CD4-positive, CD25-positive, alpha-beta regulatory T cell (primary cell): ENCODE measurements at regions not wholly inside any gene's neighbourhood (a gene's known extent, or its start where the extent isn't known, plus 50 kb on each side); places are given as distances from the start of the nearest gene placed in this dataset.

ENCODE experiments used
- ATAC-seq, 2 donors: fragments of 150-1000 bp; cut with Tn5 transposase; one replicate each; pipeline ENCODE4 v1.10.0; 2021; ENCODE audit warnings: low read depth in 2 of 2, moderate number of reproducible peaks in 2 of 2, moderate library complexity in 1 of 2
- DNase-seq, 3 donors: peaks; one replicate each; pipeline versions ENCODE4 v3.0.0 to v3.0.0-alpha.2; 2012 to 2022; ENCODE audit warnings: mixed read lengths in 1 of 3
- H3K27ac ChIP-seq: one replicate; pipeline ENCODE4 v1.7.0; 2013; ENCODE audit warnings: mild to moderate bottlenecking, low read length; ENCODE audit not compliant: insufficient read depth, poor library complexity, severe bottlenecking
- H3K27me3 ChIP-seq: one replicate; pipeline ENCODE4 v1.7.0; 2013; ENCODE audit warnings: low read length; ENCODE audit not compliant: control insufficient read depth, insufficient read depth
- H3K36me3 ChIP-seq: one replicate; pipeline ENCODE4 v1.7.0; 2013; ENCODE audit warnings: mild to moderate bottlenecking, low read length, moderate library complexity; ENCODE audit not compliant: control insufficient read depth, insufficient read depth
- H3K4me1 ChIP-seq: 2 replicates; pipeline ENCODE4 v1.7.0; 2013; ENCODE audit warnings: mild to moderate bottlenecking, low read length; ENCODE audit not compliant: insufficient read depth, control insufficient read depth, poor library complexity, severe bottlenecking
- H3K4me3 ChIP-seq: one replicate; pipeline ENCODE4 v1.7.0; 2013; ENCODE audit warnings: low read depth, mild to moderate bottlenecking, low read length, moderate library complexity
- H3K9me3 ChIP-seq, 2 experiments: 1 replicate in 1 of 2; 2 replicates in 1 of 2; pipeline ENCODE4 v1.7.0; 2013; ENCODE audit warnings: low read length in 2 of 2, mild to moderate bottlenecking in 1 of 2, moderate library complexity in 1 of 2; ENCODE audit not compliant: control insufficient read depth in 2 of 2
- H3K27ac Mint-ChIP-seq, 3 donors: one replicate each; pipeline ENCODE4 v1.8.0; 2020 to 2022; ENCODE audit warnings: mild to moderate bottlenecking in 3 of 3, mixed read lengths in 3 of 3, moderate library complexity in 2 of 3
- H3K27me3 Mint-ChIP-seq: one replicate; pipeline ENCODE4 v1.8.0; 2022; ENCODE audit warnings: mild to moderate bottlenecking, mixed read lengths
- H3K36me3 Mint-ChIP-seq: one replicate; pipeline ENCODE4 v1.8.0; 2020; ENCODE audit warnings: mixed read lengths
- H3K4me1 Mint-ChIP-seq, 4 donors: one replicate each; pipeline ENCODE4 v1.8.0; 2020 to 2022; ENCODE audit warnings: mixed read lengths in 4 of 4, mild to moderate bottlenecking in 1 of 4
- H3K4me3 Mint-ChIP-seq, 4 donors: one replicate each; pipeline ENCODE4 v1.8.0; 2020 to 2022; ENCODE audit warnings: mild to moderate bottlenecking in 4 of 4, mixed read lengths in 4 of 4, moderate library complexity in 3 of 4
- H3K9me3 Mint-ChIP-seq, 7 donors: one replicate each; pipeline ENCODE4 v1.8.0; 2020 to 2022; ENCODE audit warnings: mixed read lengths in 7 of 7, mild to moderate bottlenecking in 3 of 7, moderate library complexity in 2 of 7

DNA sequence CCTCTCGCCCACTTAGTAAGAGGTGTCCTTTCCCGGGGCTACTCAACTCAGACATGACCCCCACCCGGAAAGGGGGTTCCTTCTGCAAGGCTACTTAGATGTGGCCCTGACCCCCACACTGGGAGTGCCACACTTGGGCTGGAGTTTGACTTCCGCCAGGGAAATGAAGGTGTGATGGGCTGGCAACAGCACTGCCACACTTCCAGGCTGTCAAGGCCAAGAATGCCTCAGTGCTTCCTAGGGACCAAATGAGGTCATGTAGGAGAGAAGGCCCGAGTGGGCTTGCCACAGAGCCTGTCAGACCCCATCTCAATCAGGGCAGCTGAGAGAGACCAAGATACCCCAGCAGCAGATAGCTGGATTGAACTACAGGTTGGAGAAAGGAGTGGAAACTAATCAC, 55.5 kb downstream of the DRD1 start:
- Mint-ChIP-seq H3K4me3 (no peak overlapping the region), H3K4me1 (no peaks in the 10 kb centered on the region), H3K36me3 (no peaks in the 10 kb centered on the region), H3K27me3 (peaks cover 9% of the 10 kb centered on the region), H3K27ac (no peak overlapping the region), H3K9me3 (peaks cover 0 to 6% (median 0%) of the 10 kb centered on the region in 7 donors)
- H3K27me3 ChIP-seq, result no peaks in the 10 kb centered on the region
- no peak for ATAC-seq
- H3K36me3 ChIP-seq, result no peaks in the 10 kb centered on the region
- no peak overlapping the region for H3K4me3 ChIP-seq
- no peaks in the 10 kb centered on the region for H3K9me3 ChIP-seq
- no peak for DNase-seq
- H3K4me1 ChIP-seq, result no peaks in the 10 kb centered on the region
- H3K27ac ChIP-seq, result no peak overlapping the region

DNA sequence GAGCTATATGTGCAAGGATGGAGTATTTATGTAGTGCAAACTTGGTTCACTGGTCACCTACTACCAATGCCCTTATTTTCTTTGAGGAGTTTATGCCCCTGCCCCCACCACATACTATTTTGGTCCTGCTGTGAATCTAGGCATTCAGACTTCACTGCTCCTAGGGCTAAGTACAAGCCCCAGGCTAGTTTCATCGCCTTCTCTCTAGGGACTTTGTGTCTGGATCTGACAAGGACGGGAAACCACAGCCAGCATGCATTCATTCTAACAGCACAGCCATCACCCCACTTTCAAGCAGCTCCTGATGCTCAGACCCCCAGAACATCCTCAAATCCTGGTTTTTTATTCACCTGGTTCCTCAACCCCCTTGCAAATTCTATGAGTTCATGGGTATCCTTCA, 56.8 kb downstream of the DRD1 start:
- H3K4me3 ChIP-seq, result no peak overlapping the region
- H3K9me3 ChIP-seq, result no peaks in the 10 kb centered on the region
- Mint-ChIP-seq H3K36me3 (no peaks in the 10 kb centered on the region), H3K9me3 (peaks cover 0 to 6% (median 0%) of the 10 kb centered on the region in 7 donors), H3K27me3 (peaks cover 22% of the 10 kb centered on the region), H3K4me1 (no peaks in the 10 kb centered on the region), H3K27ac (no peak overlapping the region), H3K4me3 (no peak overlapping the region)
- H3K27me3 ChIP-seq, result peaks cover 2% of the 10 kb centered on the region
- H3K36me3 ChIP-seq, result no peaks in the 10 kb centered on the region
- H3K4me1 ChIP-seq, result no peaks in the 10 kb centered on the region
- ATAC-seq, result no peak
- DNase-seq, result no peak
- no peak overlapping the region for H3K27ac ChIP-seq

DNA sequence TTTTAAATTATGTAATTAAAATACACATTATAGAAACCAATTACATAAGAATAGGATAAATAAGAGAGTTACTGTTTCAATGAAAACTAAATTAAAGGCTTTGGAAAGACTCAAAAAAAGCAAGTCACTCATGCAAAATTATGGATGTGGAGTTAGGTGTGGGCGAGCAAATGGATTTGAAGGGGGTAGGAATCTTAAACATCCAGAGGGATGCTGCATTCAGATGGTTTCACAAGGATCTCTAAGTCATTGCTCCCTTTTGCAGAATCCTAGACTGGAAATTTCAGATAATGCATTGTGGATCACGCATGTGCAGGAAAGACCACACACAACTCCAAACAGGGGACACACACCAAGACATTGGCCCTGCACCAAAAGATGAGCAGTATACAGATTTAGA, 57.5 kb downstream of the DRD1 start:
- peaks cover 0 to 6% (median 0%) of the 10 kb centered on the region in 7 donors for H3K9me3 Mint-ChIP-seq
- H3K36me3 Mint-ChIP-seq, result no peaks in the 10 kb centered on the region
- Histone ChIP-seq H3K4me1 (no peaks in the 10 kb centered on the region), H3K36me3 (no peaks in the 10 kb centered on the region), H3K27me3 (peaks cover 2% of the 10 kb centered on the region), H3K27ac (no peak overlapping the region), H3K4me3 (no peak overlapping the region), H3K9me3 (no peaks in the 10 kb centered on the region)
- H3K4me3 Mint-ChIP-seq, result no peak overlapping the region
- no peaks in the 10 kb centered on the region for H3K4me1 Mint-ChIP-seq
- DNase-seq (no peak), ATAC-seq (no peak)
- H3K27me3 Mint-ChIP-seq, result peaks cover 23% of the 10 kb centered on the region
- H3K27ac Mint-ChIP-seq, result no peak overlapping the region

DNA sequence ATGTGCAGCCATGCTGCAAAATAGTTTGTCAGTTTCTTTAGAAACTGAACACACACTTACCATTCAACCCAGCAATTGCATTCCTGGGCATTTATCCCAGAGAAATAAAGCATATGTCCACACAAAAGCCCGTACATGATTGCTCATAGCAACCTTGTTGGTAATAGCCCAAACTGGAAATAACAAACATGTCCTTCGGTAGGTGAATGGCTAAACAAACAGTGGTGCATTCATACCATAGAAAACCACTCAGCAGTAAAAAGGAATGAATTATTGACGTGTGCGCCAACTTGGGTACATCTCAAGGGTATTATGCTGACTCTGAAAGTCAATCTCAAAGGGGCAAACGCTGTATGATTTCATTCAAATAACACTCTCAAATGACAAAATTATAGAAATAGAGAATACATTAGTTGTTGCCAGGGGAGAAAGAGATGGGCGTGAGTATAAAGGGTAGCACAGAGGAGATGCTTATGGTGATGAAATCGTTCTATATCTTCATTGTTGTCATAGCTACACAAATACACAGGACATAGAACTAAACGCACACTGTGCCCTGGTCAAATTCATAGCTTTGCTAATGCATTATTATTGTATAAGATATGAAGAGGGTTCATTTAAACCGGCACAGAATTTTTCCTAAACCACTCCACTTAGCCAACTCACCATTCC, 58.2 kb downstream of the DRD1 start:
- peaks cover 2% of the 10 kb centered on the region for H3K27me3 ChIP-seq
- Mint-ChIP-seq H3K4me3 (no peak overlapping the region), H3K27ac (no peak overlapping the region), H3K36me3 (no peaks in the 10 kb centered on the region), H3K4me1 (no peaks in the 10 kb centered on the region), H3K27me3 (peaks cover 21% of the 10 kb centered on the region), H3K9me3 (peaks cover 0 to 6% (median 0%) of the 10 kb centered on the region in 7 donors)
- H3K36me3 ChIP-seq, result no peaks in the 10 kb centered on the region
- H3K4me1 ChIP-seq, result no peaks in the 10 kb centered on the region
- no peak overlapping the region for H3K27ac ChIP-seq
- H3K9me3 ChIP-seq, result no peaks in the 10 kb centered on the region
- H3K4me3 ChIP-seq, result no peak overlapping the region
- DNase-seq, result no peak
- no peak for ATAC-seq

DNA sequence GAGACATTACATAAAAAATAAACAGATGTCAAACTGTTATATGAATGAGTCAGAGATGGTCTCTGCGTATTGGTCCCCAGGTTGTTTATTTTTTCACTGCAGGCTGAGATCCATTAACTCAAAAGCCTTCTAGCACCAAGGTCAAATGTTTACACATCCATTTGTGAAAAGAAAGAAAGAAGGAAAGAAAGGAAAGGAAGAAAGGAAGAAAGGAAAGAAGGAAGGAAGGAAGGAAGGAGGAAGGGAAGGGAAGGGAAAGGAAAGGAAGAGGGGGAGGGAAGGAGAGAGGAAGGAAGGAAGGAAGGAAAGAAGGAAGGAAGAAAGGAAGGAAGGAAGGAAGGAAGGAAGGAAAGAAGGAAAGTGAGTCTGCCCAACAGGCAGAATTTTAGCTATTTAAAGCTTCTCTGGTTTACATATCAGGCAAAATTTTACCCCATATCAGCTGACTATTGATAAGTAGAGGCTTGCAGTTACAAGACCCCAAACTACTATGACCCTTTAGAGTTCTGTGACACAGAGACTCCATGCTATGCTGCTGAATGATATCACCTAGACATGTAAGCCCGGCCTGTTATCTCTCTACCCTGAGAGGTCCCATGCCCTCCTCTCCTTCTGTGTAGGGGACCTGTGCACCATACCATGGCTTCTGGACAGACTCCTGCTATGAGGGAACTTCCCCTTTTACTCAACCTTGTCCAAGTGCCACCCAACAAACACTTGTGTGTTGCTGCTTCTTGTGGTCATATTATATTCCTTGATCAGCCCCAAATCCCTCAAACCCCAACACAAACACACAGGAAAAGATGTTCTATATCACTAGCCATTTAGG, 59.0 kb downstream of the DRD1 start:
- H3K4me3 Mint-ChIP-seq, result no peak overlapping the region
- peaks cover 19% of the 10 kb centered on the region for H3K27me3 Mint-ChIP-seq
- H3K4me3 ChIP-seq, result no peak overlapping the region
- H3K36me3 Mint-ChIP-seq, result no peaks in the 10 kb centered on the region
- no peak for DNase-seq
- no peak overlapping the region for H3K27ac Mint-ChIP-seq
- H3K9me3 ChIP-seq, result no peaks in the 10 kb centered on the region
- ATAC-seq, result no peak
- no peak overlapping the region for H3K27ac ChIP-seq
- no peaks in the 10 kb centered on the region for H3K4me1 ChIP-seq
- H3K27me3 ChIP-seq, result peaks cover 2% of the 10 kb centered on the region
- peaks cover 0 to 6% (median 0%) of the 10 kb centered on the region in 7 donors for H3K9me3 Mint-ChIP-seq
- H3K36me3 ChIP-seq, result no peaks in the 10 kb centered on the region
- H3K4me1 Mint-ChIP-seq, result no peaks in the 10 kb centered on the region

DNA sequence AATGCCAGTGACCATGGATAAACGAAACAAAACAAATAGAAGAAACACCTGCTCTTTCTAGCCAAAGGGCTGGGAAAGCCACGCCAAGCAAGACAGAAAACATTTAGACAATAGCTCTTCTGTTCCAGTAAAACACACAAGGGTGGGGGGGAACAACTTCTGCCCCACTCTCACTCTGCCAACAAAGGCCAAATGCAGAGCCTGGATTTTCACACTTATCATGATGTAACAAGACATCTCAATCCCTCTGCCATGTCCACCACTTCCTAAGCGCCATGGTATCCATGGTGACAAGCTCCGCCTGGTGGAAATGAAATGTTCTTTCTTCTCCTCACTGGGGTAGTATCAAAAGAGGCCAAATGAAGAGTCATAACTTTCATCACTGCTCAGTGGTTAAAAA, 60.6 kb downstream of the DRD1 start:
- Mint-ChIP-seq H3K4me1 (no peaks in the 10 kb centered on the region), H3K9me3 (peaks cover 0 to 6% (median 0%) of the 10 kb centered on the region in 7 donors), H3K4me3 (no peak overlapping the region), H3K27me3 (peaks cover 21% of the 10 kb centered on the region), H3K36me3 (no peaks in the 10 kb centered on the region), H3K27ac (no peak overlapping the region)
- DNase-seq (no peak), ATAC-seq (no peak)
- H3K4me3 ChIP-seq, result no peak overlapping the region
- no peaks in the 10 kb centered on the region for H3K36me3 ChIP-seq
- H3K27ac ChIP-seq, result no peak overlapping the region
- H3K27me3 ChIP-seq, result peaks cover 2% of the 10 kb centered on the region
- H3K9me3 ChIP-seq, result no peaks in the 10 kb centered on the region
- H3K4me1 ChIP-seq, result no peaks in the 10 kb centered on the region

DNA sequence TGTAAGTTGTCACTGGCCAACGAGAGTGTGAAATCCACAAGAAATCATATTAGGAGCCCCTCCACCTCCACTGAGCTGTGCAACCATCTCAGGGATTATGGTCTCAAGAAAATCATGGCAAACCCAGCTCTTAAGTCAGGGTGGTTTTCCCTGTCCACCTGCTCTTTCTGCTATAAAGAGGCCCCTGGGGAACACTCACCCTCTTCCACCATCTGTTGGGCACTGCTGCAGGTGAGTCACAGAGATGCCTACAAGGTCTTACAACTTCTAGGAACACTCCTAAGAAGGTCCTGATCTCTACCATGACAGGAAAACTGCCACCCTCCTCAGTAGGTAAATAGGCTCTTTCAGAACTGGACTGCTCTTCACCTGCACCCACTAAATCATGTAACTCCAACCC, 61.8 kb downstream of the DRD1 start:
- Mint-ChIP-seq H3K4me1 (no peaks in the 10 kb centered on the region), H3K4me3 (no peak overlapping the region), H3K27ac (no peak overlapping the region), H3K9me3 (peaks cover 0 to 6% (median 0%) of the 10 kb centered on the region in 7 donors), H3K27me3 (peaks cover 29% of the 10 kb centered on the region), H3K36me3 (no peaks in the 10 kb centered on the region)
- ATAC-seq, result no peak
- Histone ChIP-seq H3K36me3 (no peaks in the 10 kb centered on the region), H3K9me3 (no peaks in the 10 kb centered on the region), H3K4me1 (no peaks in the 10 kb centered on the region), H3K27me3 (peaks cover 5% of the 10 kb centered on the region), H3K4me3 (no peak overlapping the region), H3K27ac (no peak overlapping the region)
- no peak for DNase-seq

DNA sequence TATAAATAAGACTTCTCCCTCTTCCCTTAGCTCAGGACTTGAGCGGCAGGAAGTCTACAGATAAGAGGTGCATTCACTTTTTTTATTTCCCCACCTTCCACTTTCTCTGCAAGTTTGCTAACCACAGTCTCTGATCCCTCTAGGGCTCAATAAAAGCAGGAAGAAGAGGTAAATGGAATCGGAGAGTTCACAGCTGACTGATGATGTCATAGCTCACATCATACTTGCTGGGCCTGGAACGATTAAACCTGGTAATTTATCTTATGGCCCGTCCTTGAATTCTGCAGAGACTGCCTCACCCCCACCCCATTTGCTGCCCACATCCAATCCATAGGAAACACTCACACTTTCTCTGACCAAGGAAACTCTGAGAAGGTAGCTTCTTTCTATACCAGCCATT, 62.9 kb downstream of the DRD1 start:
- ATAC-seq (no peak), DNase-seq (no peak)
- Mint-ChIP-seq H3K4me3 (no peak overlapping the region), H3K4me1 (no peaks in the 10 kb centered on the region), H3K27ac (no peak overlapping the region), H3K36me3 (no peaks in the 10 kb centered on the region), H3K9me3 (peaks cover 0 to 6% (median 0%) of the 10 kb centered on the region in 7 donors), H3K27me3 (peaks cover 35% of the 10 kb centered on the region)
- no peaks in the 10 kb centered on the region for H3K36me3 ChIP-seq
- no peak overlapping the region for H3K4me3 ChIP-seq
- H3K27me3 ChIP-seq, result peaks cover 7% of the 10 kb centered on the region
- H3K9me3 ChIP-seq, result no peaks in the 10 kb centered on the region
- H3K27ac ChIP-seq, result no peak overlapping the region
- no peaks in the 10 kb centered on the region for H3K4me1 ChIP-seq
